GM03348 (cell line): ENCODE measurements at regions not wholly inside any gene's neighbourhood (a gene's known extent, or its start where the extent isn't known, plus 50 kb on each side); places are given as distances from the start of the nearest gene placed in this dataset.

ENCODE experiments used
- DNase-seq: peaks from one replicate; pipeline ENCODE4 v3.0.0; 2012; ENCODE audit warnings: low spot score

DNA sequence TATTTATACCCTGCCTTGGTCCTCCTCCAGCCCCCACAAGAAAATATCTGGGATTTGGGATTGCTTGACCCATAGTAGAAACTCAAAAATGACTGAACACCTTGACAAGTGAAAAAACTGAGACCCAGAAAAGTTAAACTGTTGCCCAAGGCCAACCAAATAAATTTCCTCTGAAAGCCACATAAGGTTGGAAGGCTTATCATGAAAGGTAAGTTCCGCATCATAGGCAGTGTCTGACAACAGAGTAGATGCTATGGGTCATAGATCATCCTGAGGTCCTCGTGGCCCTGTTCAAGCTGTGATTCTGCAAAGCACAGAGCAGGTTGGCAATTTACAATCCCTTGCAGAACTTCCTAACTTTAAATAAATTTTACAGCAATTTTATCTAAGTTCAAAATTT, 140.8 kb upstream of the TSC22D2 start:
- no peak for DNase-seq

DNA sequence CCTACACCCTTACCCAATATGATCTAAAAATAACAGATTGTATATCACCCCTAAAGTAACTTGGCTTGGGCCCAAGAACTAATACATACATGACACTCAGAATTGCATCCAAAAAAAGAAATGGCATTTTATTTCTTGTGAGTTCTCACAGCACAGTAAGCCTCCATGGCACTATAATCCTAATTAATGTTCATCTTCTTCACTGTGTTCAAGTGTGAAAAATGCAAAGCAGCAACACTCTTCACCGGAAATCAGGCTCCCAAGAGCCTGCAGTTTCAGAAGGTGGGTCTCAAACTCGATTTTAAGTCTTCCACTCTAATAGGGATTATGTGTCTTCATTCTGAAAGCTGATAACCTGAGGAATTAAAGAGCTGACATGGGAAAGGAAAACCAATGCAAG, 142.8 kb upstream of the TSC22D2 start:
- DNase-seq, result no peak

DNA sequence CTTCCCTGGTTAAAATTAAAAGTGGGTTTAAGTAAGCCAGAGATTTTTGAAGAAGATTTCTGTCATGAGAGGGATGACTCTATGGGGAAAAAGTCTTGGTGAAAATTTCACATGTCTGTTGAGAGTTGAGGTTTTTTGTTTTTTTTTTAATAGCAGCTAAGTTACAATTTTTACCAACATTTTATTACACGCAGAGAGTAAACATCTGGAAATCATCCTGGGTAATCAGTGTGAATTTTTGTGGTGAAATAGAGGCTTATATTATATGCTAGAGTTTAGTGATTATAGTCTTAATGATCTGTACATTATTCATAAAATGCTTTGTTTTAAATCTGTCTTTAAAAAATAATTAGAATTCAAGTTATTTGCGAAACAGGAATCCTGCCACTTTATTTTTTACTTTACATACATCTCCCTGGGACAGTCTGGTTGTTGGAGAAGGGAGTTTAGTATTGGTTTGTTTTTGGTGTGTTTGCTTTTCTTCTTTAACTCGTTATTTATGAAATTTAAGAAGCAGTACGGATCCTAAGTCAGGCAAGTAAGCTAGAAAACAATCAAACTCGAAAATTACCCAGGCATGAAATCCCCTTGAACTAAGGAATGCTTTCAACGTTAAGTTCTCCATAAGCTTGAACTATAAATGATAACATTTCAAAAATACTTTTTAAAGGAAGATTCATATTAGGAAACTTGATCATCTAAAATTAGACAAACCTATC, 143.4 kb upstream of the TSC22D2 start:
- DNase-seq, result peak; percentile 11

DNA sequence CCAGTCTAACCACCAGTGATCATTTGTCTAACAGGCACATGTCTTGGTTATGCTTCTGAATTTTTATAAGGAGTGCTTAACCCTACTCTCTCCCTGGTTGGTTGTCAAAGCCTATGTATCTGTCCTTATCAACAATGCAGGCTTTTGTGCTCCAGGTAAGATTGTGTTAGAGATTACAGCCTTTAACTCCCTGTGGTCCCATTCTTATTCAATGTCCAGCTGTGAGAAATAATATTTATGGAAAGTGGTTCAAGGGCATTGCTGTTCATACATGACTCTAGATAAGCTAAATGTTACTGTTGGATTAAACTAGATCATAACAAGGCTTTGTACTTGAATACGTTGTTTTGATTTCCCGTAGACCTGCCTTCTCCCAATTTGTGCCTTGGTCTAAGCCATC, 146.1 kb upstream of the TSC22D2 start:
- no peak for DNase-seq

DNA sequence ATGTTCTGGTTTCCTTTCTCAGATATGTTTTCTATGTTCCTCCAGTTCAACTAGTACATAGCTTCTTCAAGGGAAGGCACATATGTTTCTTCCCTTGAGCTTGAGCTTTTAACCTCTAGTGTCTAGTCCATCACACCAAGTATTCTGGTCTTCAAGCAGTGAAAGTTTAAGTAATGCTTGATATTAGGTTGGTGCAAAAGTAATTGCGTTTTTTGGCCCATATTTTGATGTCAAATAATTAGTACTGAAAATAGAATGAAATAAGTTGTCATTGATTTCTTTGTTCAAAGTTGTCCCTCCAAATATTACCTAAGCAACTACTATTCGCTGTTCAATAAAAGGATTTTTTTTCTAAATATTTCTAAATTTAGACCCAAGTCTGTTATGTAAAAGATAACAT, 146.7 kb upstream of the TSC22D2 start:
- DNase-seq, result no peak

DNA sequence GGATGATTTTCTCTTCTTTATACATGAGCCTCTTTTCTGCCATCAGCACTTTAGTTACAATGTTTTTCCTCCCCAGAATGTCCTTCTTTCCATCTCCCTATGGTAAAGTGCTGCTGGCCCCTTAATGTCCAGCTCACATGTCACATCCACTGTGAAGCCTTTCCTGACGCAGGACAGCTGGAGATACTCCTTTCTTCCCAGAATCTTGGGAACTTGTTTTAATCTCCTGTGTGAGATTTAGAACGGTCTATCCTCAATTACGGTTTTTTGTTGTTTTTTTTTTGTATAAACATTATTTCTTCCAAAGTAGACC, 147.7 kb upstream of the TSC22D2 start:
- no peak for DNase-seq

DNA sequence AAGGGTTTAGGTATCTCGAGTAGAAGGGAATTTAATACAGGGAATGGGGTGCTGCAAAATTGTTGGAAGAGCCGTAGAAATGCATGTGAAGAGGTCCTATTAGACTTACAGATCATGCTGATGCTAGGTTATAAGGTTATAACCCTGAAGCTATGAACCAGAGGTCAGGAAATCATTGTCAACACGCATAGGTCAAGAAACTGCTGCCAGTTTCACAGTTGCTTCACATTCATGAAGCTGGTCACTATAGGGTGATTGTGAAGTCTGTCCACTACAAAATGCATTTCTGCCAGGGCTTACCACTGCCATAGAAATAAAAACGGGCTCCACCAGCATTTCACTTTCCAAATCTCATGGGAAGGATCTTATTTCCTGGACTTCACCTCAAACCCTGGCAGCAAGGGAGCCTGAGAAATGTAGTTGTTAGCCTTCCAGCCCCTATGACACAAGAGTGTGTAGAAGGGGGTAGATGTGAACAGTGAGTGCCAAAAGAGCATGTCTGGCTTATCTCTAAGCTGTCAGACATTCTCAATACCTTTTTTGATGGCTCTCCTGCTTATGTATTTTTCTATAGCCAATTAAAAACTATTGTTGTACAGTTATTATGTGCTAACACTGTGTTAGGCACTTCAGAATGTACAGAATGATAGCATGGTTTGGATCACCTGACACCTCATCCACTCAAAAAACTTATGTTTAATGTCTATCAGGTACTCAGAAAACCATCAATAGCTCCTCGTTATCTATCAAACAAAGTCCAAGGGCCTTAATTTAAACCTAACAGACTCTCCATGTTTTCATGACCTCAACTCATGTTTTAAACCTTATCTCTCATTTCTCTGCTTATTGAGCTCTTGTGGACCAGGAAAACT, 148.3 kb upstream of the TSC22D2 start:
- no peak for DNase-seq

DNA sequence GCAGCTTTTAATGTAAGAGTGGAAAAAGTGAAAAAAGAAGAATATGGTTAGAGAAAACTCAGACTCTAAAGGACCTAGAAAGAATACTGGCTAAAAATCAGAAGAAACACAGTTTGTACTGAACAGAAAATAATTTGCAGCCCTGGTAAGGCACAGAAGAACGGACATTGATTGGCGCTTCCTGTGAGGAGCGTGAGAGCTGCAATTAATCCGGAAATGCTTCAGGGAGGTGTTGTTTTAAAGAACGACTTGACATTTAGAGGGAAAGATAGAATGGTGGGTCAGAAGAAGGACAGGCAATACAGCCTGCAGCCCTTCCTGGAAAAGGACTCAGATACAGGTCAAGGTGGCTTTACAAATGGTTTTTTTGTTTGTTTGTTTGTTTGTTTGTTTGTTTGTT, 151.3 kb upstream of the TSC22D2 start:
- DNase-seq, result no peak

DNA sequence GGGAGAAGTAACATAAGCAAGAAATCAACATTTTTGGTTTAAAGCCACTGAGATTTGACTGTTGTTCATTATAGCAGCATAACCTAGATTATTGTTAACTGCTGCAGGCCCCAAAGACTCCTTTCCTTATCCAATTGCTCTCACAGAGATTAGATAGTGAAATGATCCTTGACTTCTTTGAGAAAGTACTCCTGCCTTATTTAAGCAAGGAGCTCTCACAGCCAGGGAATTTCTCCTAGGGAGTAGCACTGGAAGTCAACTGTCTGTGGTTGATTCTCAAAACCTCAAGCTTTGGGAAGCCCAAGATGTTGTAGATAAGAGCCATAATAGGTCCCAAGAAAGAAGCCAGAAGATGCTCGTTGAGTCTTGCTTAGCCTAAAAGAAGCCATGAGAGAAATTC, 151.8 kb upstream of the TSC22D2 start:
- DNase-seq, result no peak

DNA sequence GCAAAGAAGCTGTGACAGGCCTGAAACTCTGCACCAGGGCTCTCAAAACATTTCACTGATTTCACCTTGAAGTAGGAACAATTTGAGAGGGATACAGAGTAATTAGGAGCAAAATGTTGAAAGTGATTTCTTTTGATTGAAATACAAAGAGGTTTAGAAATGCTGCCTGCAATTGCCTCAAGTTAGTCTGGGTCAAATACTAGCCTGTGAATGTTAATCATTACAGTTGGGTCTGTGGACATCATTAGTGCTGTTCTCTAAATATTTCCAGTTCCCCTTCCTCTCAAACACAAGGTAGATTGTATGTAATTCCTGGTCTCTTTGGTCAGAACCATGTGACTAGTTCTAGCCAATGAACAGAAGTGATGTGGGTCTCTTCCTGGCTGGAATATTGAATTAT, 152.3 kb upstream of the TSC22D2 start:
- DNase-seq, result no peak

DNA sequence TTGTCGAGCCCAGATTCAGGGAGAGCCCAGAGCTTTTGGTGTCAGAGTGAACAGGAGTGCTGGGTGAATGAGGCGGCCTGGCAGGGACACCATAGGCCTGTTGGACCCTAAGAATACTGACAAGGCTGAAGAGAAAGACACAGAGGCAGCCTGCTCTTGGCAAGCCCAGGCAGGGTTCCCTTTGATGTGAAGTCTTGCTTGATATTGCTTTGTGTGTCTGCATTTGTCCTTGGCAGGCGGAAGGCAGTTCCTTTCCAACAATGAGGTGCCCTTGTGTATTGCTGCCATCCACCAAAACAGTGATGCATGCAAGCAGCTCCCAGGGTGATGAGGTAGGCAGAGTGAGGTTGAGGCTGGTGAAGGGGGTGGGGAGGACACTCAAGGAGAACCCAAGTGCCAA, 152.7 kb upstream of the TSC22D2 start:
- no peak for DNase-seq

DNA sequence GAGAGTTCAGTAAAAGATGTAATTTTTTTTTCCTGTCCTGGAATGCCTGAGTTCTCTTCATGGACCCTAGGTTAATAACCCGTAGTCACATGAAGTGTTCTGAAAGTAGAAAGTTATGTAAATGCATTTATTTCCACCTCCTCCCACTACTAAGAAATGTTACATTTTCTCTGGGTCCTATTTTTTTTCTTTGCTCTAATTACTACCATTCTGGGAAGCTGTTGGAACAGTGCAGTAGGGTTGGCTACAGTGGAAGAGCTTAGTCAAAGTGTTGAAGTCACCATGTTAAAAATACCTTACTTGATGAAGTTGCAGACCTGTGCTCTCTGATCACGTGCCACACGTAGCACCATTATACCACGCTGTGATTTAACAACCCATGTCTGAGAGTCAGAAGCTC, 153.8 kb upstream of the TSC22D2 start:
- no peak for DNase-seq

DNA sequence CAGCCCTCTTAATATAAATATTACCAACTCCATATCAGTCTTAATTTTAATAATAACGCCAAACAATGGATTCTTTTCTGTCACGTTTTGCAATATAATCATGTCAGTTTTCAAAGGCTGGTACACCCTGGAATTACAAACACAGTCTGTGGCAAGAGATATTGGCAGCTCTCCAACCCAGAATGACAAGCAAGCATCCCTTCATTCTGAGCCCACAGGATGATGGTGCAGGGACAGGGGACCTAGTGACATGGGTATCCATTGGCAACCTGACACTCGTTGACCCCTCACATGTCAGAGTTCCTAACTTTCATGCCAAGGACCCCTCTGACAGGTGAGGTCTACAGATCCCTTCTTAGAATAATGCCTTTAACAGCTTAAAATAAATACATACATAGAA, 154.5 kb upstream of the TSC22D2 start:
- DNase-seq, result no peak

DNA sequence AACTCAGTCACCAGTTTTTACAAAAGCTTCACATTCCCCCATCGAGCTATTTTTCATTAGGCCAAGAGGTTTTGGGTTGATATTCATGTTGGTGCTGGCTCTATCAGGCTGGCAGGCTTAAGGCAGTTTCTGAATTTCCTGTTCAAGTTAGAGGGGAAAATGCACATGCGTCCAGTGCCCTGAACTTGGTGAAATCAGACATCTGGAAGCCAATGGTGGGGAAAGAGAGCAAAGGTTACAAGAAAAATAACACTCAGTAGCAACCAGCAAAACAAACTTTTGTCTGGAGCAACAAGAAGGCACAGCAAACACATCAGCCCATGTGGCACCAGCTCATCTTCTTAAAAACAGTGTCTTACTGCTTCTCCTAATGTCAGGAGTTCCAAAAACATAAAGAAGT, 155.6 kb upstream of the TSC22D2 start:
- DNase-seq, result no peak

DNA sequence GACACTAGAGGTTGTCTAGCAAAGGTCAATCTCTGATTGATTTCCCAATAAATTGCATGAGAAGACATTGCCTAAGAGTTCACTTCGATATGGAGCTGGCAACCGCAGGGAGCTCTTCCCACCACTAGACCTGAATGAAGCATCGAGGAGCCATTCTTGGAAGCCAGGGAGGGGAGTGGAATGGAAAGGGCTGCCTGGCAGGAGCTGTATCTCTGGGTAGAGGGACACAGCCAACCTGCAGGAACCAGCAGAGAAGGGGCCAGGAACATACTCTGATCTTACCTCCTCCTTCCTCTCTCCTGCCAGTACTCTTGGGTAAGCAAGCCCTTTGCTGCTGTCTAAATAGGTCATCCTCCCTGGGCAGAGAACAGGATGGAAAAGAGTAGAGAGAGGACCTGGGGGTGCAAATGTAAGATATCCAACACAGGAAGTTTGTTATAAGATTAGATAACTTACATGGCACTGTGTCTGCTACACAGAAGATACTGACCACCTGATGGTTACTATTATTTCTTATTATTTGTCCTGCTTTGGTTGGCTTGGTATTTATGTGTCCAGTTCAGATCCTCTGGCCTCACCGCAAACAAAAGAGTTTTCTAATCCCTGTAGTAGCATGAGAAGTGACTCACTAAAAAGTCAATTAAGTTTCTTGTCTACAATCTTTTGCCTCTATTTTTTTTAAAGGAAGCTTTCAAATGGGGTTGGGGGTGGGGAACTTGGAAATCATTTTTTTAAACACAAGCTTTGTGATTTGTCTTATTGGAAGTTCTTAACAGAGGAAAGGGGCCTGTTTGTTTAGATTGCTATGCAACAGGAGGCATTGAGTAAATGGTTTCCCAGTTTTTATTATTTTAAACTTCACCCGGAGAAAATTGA, 156.7 kb upstream of the TSC22D2 start:
- no peak for DNase-seq

DNA sequence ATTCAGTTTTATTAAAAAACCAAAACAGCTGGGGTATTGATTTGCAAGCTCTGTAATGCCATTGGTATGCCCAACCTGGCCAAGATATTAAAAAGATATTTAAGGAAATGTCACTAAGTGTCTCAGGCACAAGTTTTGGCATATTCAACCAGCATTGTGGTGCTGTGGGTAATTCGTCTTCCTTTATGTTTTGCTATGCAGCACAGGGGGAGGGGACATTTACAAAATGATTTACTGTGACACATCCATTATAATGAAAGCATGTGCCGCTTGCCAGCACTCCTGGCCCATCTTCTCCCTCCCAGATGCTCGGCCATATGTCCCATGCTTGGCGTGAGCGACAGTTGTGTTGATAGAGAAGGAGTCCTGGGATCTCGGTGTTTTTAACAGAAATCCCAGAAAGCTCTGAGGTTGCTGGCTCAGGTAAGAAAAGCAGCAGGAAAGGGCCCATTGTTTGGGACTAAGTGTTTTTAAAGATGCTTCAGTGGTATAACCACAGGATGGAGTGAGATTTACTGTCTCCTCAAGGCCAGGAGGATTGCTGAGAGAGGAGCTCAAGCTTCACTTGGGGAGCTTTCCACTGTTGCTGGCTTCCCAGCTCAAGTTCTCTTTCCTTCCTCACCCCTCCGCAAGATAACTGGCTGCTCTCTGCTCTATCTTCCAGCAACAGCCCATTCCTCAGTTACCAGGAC, 158.2 kb upstream of the TSC22D2 start:
- no peak for DNase-seq

DNA sequence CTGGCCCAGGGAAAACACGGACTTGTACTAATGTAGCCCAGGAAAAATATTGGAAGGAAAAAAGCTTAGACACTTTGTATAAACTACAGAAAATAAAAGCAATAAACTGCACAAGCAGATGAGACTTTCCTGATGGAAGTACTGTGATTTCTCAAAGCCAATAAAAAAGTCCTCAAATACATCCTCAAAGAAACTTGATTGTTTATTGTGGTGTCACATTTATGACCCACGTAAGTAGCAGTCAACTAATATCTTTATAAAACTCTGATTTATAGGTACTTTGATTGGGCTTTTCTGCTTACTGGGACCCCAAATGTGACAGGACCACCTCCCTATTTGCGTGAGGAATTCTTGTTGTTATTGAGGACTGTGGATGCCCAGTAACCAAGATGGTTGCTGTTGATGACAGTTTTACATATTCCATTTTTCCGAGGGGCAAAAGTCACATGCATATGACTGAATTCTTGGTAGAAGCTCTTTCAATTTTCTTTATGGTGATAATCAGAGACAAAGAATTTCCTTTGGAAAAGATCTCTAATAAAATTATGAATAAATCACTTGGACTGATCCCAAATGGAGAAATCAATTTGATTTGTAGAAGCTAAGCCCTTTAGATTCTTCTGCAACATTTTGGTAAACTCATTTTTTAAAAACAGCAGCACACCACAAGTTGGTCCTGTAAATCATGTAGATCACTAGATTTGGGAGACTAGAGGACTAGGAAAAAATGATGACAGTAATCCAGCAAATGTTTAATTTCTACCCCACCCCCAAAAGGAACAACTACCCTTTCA, 159.0 kb upstream of the TSC22D2 start:
- DNase-seq, result no peak

DNA sequence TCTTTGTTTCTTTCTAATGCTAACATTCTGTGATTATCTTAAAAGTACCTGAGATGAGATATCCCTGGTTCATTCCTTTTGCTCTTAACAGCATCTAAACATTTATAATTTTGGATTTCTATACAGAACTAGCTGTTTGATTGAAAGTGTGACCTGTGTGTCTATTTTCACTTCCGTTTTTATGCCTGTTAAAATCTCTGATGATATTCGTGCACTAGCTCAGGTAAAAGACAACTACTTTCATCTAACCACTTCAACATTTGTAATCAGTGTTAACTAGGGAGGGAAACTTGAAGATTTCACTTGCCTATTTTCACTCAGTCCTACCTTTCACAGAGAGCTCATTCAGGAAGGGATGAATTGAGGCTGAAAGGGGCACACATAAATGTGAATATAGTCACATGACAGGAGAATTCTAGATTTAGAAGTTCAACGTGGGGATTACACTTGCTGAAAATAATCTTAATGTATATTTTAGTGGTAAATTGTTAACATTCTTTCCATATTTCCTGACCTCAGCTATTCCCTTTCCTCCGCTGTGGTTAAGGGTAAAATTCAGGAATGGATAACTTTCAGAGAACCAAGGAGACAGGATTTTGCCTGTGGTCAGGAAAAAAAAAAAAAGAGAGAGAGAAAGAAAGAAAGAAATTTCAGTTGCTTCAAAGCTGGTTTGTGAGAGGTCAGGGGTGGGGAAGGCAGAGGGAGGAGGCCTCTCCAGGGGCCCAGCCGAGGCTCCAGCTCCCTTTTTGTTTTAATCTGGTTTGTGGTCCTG, 159.8 kb upstream of the TSC22D2 start:
- DNase-seq, result peak; percentile 75

DNA sequence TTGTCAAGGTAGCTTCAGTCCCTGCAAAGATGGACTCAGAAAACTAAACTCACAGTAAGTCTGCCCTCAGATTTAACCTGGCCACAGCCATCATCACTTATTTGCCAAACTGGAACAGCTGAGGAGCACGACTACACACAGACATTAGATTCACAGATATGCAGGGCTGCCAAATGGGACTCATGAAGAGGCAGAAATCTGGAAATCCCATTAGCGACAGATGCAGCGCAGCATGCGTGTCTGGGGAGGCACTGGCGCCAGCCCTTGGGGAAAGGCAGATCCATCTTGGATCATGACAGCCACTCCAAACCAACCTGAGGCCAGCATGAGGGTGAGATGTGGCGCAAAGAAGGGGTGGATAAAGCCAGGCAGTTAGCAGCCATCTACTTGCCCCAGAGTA, 160.7 kb upstream of the TSC22D2 start:
- no peak for DNase-seq

DNA sequence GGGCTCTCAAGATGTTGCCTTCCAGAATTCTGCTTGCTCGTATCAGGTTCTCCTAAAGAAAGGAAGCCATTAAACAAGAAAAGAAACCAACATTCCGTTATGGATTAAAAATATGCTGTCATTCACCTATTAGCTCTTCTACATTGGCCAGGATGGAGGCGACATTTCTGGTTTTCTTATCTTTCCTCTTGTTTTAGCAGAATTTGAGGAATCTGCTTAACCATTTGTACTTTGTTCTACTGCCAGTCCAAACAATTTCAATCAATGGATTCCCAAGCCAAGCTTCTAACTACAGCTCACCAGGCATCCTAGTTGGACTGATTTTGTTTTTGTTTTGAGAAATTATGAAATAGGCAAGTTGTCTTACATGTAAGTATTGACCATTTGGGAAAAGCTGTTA, 164.6 kb upstream of the TSC22D2 start:
- DNase-seq, result no peak
